ENCODE measurements at regions not wholly inside any gene's neighbourhood (a gene's known extent, or its start where the extent isn't known, plus 50 kb on each side); places are given as distances from the start of the nearest gene placed in this dataset.

GRCh38 chr12:72829838-72830237 is 557.7 kb downstream of the TRHDE start:
- H3K27ac ChIP-seq (ENCODE audit: low read depth in 2 of 2, low read length in 2 of 2): no peak overlapping the region
- no peaks in the 10 kb centered on the region for H3K36me3 ChIP-seq (ENCODE audit: control insufficient read depth in 2 of 3, insufficient read depth in 3 of 3, low read length in 3 of 3)
- no peak for FAIRE-seq

GRCh38 chr12:72832024-72832423 is 559.9 kb downstream of the TRHDE start:
- H3K36me3 ChIP-seq (ENCODE audit: control insufficient read depth in 2 of 3, insufficient read depth in 3 of 3, low read length in 3 of 3): no peaks in the 10 kb centered on the region
- FAIRE-seq: no peak
- no peaks in the 10 kb centered on the region for H3K4me1 ChIP-seq (ENCODE audit: control insufficient read depth in 2 of 3, insufficient read depth in 2 of 3, low read depth in 1 of 3, low read length in 3 of 3)
- intact Hi-C loops (cut with DNase I): no loop called here
- no peaks in the 10 kb centered on the region for H3K9me3 ChIP-seq (ENCODE audit: control insufficient read depth in 2 of 3, insufficient read depth in 1 of 3, low read length in 3 of 3)
- no peak overlapping the region for H3K27ac ChIP-seq (ENCODE audit: low read depth in 2 of 2, low read length in 2 of 2)
- no peak for TF ChIP-seq CTCF (IDR thresholded peaks at IDR 0.05; ENCODE audit: borderline replicate concordance, extremely low read depth, insufficient read depth)
- no peak overlapping the region for H3K4me3 ChIP-seq (ENCODE audit: low read length in 3 of 3)
- H3K27me3 ChIP-seq (ENCODE audit: control insufficient read depth, insufficient read depth, low read length): no peaks in the 10 kb centered on the region
- DNase-seq: no peak
- H3K9ac ChIP-seq (ENCODE audit: low read length in 3 of 3): no peak overlapping the region

More at GRCh38 chr12:72829838-72830237, 557.7 kb downstream of the TRHDE start:
- Histone ChIP-seq H3K4me3 (ENCODE audit: low read length in 3 of 3) (no peak overlapping the region), H3K9me3 (ENCODE audit: control insufficient read depth in 2 of 3, insufficient read depth in 1 of 3, low read length in 3 of 3) (no peaks in the 10 kb centered on the region), H3K27me3 (ENCODE audit: control insufficient read depth, insufficient read depth, low read length) (no peaks in the 10 kb centered on the region), H3K4me1 (ENCODE audit: control insufficient read depth in 2 of 3, insufficient read depth in 2 of 3, low read depth in 1 of 3, low read length in 3 of 3) (no peaks in the 10 kb centered on the region), H3K9ac (ENCODE audit: low read length in 3 of 3) (no peak overlapping the region)
- TF ChIP-seq CTCF (IDR thresholded peaks at IDR 0.05; ENCODE audit: borderline replicate concordance, extremely low read depth, insufficient read depth): no peak
- DNase-seq: no peak
- intact Hi-C loops (cut with DNase I): no loop called here

- Histone ChIP-seq H3K4me1 (ENCODE audit: control insufficient read depth in 2 of 3, insufficient read depth in 2 of 3, low read depth in 1 of 3, low read length in 3 of 3) (no peaks in the 10 kb centered on the region), H3K9me3 (ENCODE audit: control insufficient read depth in 2 of 3, insufficient read depth in 1 of 3, low read length in 3 of 3) (no peaks in the 10 kb centered on the region), H3K36me3 (ENCODE audit: control insufficient read depth in 2 of 3, insufficient read depth in 3 of 3, low read length in 3 of 3) (no peaks in the 10 kb centered on the region), H3K9ac (ENCODE audit: low read length in 3 of 3) (no peak overlapping the region), H3K27ac (ENCODE audit: low read depth in 2 of 2, low read length in 2 of 2) (no peak overlapping the region), H3K27me3 (ENCODE audit: control insufficient read depth, insufficient read depth, low read length) (no peaks in the 10 kb centered on the region), H3K4me3 (ENCODE audit: low read length in 3 of 3) (no peak overlapping the region)
- intact Hi-C loops (cut with DNase I): no loop called here
- TF ChIP-seq CTCF (IDR thresholded peaks at IDR 0.05; ENCODE audit: borderline replicate concordance, extremely low read depth, insufficient read depth): no peak
- DNase-seq (peak in 2 of 5 donors; percentile 59 to 74), FAIRE-seq (no peak)
Observed at GRCh38 chr12:72836194-72836593, 564.0 kb downstream of the TRHDE start.

GRCh38 chr12:72839696-72840095 is 567.5 kb downstream of the TRHDE start:
- H3K9ac ChIP-seq (ENCODE audit: low read length in 3 of 3): no peak overlapping the region
- DNase-seq (no peak), FAIRE-seq (no peak)
- intact Hi-C loops (cut with DNase I): no loop called here
- H3K27me3 ChIP-seq (ENCODE audit: control insufficient read depth, insufficient read depth, low read length): no peaks in the 10 kb centered on the region
- no peak overlapping the region for H3K27ac ChIP-seq (ENCODE audit: low read depth in 2 of 2, low read length in 2 of 2)
- H3K9me3 ChIP-seq (ENCODE audit: control insufficient read depth in 2 of 3, insufficient read depth in 1 of 3, low read length in 3 of 3): no peaks in the 10 kb centered on the region
- no peak for TF ChIP-seq CTCF (IDR thresholded peaks at IDR 0.05; ENCODE audit: borderline replicate concordance, extremely low read depth, insufficient read depth)
- H3K4me3 ChIP-seq (ENCODE audit: low read length in 3 of 3): no peak overlapping the region
- no peaks in the 10 kb centered on the region for H3K4me1 ChIP-seq (ENCODE audit: control insufficient read depth in 2 of 3, insufficient read depth in 2 of 3, low read depth in 1 of 3, low read length in 3 of 3)
- H3K36me3 ChIP-seq (ENCODE audit: control insufficient read depth in 2 of 3, insufficient read depth in 3 of 3, low read length in 3 of 3): no peaks in the 10 kb centered on the region

All from kidney (tissue), 13 donors.